GM21825 (cell line): ENCODE measurements at regions not wholly inside any gene's neighbourhood (a gene's known extent, or its start where the extent isn't known, plus 50 kb on each side); places are given as distances from the start of the nearest gene placed in this dataset.
"Not testable (repeated sequence)": the region's sequence is repeated elsewhere in the genome, so short reads cannot be mapped to it uniquely, and the experiment has no call there.

ENCODE experiments used
- ATAC-seq: cut with Tn5 transposase; IDR thresholded peaks from one replicate; pipeline ENCODE4 v1.9.1; 2021; ENCODE audit warnings: mild to moderate bottlenecking, moderate library complexity; ENCODE audit not compliant: unreplicated experiment

DNA sequence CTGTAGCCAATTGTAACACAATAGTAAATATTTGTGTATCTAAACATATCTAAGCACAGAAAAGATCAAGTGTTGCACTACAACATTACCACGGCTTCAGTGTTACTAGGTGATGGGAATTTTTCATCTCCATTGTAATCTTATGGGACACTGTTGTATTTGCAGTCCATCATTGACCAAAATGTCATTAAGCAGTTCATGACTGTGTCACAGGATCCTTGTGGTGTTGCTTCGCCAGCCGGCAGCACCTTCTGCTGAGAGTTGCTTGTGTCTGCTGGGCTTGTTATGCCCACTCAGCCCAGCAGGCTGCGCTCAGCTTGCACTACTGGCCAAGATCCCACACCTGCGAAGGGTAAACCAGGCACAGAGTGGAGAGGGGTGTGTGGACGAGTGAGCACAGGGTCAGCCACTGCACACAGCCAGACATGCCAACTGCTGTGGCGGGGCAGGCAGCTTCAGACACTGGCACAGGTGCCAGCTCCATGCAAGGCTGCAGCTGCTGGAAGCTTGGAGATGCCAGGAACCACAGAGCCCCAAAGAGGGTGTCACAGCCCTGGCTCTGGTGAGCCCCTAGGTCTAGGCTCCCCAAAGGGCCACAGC, 273.7 kb downstream of the CETN3 start:
- no peak for ATAC-seq

DNA sequence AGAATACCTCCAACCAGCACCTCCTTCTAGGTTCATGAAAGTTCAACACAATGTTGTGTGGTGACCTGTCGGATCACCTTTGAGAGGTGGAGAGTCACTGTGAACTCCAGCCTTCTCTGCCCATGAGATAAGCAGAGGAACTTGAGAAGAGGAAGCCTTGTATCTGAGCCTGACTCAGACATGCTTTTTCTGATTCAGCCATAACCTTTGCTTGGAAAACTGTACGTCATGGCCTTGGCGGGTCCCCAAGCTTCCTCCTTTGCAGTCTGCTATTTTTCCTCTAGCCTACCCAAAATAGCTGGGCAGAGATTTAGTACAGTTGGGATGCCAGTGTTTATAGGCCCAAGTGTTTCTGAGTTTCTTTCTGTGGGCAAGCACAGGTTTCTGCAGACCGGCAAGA, 274.7 kb downstream of the CETN3 start:
- ATAC-seq, result no peak

DNA sequence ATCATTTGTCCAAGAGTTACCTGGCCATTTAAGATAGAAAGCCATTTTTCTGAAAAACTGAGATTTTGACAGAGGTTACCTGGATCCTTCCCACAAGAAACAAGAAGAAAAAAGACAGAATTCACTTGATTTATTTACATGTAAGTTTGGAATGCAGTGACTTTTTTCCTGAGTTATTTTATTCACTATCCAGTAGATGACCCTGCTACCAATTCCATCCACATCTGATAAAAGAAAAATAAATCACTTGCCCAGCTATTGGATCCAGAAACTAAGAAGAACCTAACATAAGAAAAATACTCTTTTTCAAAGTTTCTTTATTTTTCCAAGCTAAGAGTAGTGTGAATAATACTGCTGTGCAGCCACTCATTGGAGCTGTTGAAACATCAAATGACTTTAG, 275.2 kb downstream of the CETN3 start:
- ATAC-seq, result no peak

DNA sequence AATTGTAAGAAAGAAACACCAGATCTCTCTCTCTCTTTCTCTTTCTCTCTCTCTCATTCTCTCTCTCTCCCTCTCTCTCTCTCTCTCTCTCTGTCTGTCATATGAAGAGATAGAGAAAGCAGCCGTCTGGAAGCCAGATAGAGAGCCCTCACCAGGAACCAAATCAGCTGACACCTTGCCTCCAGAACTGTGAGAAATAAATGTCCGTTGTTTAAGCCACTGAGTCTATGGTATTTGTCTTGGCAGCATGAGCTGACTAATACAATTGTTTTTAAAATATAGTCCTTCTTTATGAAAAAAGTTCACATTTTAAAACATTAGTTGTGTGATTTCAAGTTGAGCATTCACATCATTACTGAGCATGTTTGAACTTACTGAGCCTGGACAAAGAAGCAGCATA, 275.6 kb downstream of the CETN3 start:
- no peak for ATAC-seq

DNA sequence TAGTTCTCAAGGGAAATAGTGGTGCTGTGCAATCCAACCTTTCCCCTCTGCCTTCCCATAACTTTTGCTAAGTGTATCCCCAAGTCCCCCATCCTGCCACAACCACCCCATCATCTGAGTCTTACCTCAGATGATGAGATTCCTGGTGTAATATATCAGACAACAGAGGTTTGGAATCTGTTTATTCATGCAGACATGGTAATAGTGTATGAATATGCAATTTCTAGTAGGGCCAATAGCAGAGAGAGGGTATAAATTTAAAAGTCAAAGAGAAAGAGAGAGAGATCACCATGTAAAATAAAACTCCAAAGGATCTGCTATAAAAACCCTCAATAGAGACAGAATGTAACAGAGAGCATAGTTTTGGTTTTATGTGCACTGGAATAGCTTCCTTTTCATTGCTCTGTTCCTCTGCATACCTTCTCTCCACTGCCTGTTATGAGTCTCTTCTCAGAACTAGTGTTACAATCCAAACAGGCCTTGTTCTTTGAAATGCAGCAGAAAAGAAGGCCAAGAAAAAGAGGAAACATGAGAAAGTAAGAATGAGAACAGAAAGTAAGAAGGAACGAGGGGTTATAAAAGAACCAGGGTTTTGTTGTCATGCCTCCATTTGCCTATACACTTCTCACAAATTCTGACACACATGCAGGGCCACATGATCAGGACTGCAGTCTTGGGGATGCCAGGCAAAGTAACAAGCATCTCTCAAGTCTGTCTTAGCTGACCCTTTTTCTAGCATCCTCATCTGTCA, 278.0 kb downstream of the CETN3 start:
- ATAC-seq, result peak; percentile 76

DNA sequence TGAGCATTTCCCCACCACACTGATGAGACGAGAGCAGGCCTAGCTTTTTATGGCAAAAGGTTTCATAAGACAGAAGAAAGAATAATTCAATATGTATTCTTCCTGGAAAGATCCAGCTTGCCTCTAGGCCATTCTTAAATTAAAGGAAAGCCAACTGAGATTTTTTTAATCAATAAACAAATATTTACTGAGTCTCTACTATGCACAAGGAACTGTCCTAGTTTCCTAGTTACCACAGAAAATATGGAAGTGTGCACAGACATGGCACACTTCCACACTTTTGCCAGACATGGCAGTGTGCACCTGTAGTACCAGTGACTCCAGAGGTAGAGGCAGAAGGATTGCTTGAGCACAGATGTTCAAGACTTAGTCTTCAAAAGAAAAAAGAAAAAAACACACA, 281.0 kb downstream of the CETN3 start:
- no peak for ATAC-seq

DNA sequence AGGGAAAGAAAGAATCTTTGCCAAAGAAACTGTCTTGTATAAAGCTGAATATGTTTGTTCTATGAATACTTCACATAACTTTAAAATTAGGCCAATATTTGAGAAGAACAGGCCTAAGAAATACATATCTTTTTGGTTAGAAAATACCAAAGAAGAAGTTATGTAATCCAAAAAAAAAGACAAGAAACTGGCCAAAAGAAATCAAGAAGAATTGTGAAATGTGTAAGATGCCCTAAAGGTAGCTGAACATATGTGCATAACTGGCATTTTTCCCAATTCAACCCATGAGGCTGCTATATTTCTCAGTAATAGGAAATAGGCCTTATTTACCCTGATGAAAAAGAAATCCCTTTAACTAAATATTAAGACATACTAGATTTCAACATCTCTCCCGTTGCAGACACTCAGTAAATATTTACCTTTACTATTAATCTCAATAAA, 290.0 kb downstream of the CETN3 start:
- ATAC-seq, result no peak

DNA sequence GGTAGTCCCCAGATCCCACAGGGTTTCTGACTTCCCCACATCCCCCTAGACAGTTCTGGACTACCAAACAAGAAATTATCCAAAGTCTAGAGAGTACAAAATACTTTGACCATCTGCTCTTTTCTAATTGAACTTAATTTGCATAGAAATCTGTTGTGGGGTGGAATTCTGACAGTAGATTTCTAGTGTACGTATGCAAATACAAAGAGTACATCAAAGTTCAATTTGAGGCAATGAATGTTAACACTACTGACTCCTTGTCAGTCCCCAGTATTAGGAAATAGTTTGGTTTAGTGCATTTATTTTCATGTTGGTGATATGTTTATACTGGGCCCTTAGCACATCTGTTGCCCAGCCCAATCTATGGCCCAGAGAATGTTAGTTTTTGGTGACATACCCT, 292.6 kb downstream of the CETN3 start:
- no peak for ATAC-seq

DNA sequence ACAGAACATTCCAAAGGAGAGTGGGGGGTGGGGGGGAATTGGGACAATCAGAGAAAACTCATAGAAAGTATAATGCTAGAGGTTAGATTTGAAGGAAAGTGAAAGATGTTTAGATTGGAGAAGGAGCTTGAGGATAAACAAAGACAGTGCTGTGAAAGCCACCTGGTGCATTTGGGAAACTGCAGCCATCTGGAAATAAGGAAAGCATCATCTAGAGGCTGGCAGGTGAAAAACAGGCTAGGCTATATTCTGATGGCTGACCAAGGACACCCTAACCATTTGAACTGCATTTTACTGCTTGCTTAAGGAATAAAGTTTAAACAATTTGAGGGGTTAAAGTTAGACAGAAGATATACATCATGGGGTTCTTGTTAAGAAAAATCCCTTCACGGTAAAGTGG, 296.4 kb downstream of the CETN3 start:
- no peak for ATAC-seq

DNA sequence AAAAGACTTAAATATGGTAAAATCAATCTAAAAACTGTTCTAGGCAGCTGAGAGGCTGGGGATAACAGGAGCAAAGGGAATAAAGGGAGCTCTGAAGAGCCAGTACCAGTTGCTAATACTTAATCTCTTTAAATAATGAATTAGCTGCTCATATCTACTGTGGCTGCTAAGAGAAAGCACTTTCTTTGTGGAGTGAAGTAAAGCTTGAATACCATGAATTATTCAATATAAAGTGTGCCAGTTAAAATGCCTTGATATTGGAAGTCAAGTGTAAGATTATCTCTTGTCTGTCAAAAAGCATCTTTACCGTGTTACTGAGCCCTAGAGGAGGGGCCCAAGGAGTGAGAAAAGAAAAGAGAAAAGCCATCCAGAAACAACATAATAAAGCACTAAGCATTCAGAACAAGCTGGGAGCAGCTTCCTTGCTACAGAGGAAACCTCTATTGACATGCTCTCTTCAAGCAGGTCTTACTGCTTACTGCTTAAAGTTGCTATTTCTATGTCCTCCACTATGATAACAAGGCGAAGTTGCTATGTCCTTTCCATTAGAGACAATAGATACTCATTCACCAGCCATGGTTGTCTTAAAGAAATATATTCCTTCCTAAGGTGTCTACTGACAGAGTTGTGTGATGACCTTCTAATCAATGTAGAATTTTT, 297.4 kb downstream of the CETN3 start:
- no peak for ATAC-seq

DNA sequence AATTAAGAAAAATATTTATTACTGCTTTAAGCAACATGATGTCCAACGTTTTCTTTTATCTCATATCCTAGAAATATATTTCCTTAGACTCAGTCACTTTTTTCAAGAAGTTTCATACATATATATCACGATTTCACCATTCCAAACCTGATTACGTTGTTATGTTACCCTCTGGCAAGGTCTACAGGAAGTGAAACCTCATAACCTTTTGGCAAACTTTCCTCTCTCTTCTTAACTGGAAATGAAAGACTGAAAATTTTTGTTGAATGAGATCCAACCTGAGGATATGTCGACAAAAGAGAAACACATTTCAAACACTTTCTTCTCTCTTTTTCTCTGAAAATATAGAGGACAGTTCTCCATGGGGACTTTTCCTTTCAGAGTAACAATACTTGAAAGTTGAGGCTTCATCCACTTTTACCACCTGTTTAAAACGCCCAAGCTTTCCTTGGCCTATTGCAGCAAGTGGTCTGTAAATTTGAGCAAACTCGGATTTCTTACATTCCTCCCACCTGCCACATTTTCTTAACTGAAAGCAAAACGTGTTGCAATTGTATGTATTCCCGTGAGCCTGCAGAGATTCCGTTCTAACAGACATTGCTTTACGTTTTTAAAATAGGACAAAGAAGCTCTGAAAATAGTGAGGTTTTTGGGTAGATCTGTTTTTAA, 298.1 kb downstream of the CETN3 start:
- ATAC-seq, result no peak

DNA sequence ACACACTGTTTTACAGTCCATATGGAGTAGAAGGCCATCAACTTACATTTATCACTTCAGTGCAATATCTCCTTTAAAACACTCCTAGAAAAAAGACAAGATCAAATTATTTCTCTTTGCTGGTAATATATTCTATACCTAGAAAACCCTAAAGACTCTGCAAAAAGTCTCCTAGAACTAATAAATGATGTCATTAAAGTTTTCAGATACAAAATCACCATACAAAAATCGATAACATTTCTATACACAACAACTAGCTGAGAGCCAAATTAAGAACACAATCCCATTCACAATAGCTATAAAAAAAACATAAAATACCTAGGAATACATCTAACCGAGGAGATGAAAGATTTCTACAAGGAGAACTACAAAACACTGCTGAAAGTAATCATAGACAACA, 300.3 kb downstream of the CETN3 start:
- no peak for ATAC-seq

DNA sequence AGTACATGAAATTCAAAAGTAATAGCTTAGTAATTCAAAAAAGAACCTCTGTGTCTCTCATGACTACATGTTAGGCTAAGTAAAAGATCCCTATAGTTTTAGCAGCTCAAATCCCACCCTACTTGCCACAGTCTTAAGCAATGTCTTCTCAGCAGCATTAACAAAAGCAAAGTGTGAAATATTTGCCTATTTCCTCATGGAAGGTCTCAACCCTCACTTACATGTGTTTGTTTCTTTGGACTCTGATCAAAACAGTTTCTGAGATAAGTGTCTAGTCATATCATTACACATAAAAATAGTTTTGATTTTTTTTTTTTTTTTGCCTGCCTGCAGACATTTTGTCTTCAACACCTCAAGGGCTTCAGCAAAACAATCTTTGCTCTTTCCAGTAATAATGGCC, 310.5 kb downstream of the CETN3 start:
- no peak for ATAC-seq

DNA sequence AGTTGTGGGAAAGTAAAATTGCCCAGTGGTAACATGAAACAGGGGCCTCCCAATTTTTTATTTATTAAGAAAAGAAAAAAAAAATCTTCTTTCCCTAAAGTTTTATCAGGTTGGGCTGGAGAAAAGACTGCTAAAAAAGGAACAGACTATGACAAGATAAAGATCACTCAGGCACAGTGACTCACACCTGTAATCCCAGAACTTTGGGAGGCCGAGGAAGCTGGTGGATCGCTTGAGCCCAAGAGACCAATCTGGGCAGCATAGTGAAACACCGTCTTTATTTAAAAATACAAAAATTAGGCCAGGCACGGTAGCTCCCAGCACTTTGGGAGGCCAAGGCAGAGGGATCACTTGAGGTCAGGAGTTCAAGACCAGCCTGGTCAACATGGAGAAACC, 312.5 kb downstream of the CETN3 start:
- ATAC-seq, result no peak

DNA sequence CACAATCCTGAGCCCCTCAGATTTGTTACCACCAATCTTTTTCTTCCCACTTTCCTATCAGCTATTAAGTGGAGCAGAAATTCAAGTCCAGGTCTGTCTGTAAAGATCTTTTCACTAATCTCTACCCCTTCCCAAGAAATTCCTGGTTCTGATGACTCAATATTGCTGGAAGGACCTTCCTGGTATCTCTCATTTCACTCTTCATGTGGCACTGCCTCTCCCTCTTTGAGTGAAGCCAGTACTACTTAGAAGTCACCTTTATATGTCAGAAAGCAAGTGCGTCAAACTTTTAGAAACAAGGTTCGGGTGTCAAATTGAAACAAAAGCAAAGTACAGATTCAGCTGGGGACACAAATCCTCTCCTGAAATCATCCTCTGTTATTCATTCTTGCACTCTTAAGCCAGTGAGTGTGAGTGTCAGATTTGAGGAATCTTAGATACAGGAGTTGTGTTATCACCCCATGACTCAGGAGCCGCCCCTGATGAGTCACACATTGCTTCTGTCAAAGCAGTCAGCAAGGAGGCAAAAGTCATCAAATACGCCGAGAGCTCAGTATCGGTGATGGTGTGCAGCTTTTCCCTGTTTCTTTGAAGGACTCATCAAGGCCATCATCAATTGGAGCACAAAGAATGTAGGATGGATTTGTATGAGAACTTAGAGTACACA, 313.0 kb downstream of the CETN3 start:
- ATAC-seq, result no peak

DNA sequence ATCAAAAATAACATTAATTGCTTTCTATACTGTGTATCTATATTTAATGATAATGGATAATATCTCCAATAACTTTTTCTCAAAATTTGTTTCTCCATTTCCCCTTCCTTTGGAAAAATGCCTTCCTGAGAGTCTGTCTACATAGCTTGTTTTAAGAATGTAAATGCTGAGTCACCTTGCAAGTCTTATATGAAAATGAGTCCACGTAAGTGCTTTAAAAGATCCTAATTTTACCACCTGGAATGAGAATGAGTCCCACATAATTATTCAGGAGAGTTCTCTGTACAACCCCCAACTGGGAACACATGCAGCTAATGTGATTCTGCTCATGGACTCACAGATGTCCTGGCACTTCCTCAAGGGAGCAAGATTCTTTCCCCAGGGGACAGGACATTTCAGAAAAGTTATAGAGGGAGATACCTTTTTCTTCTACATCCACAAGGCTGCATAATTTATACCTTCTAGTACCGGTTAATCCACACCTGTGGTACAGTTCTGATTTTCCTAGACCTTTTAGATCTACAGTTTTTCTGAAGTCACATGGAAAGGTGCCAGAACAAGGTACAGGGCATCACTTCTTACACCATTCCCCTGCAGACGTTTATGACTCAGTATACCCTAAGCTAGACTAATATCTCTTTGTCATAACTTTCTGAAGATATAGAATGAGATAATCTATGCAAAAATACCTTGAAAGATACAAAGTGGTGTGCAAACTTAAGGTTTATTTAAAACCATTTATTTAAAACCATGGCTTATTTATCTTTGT, 314.1 kb downstream of the CETN3 start:
- no peak for ATAC-seq

DNA sequence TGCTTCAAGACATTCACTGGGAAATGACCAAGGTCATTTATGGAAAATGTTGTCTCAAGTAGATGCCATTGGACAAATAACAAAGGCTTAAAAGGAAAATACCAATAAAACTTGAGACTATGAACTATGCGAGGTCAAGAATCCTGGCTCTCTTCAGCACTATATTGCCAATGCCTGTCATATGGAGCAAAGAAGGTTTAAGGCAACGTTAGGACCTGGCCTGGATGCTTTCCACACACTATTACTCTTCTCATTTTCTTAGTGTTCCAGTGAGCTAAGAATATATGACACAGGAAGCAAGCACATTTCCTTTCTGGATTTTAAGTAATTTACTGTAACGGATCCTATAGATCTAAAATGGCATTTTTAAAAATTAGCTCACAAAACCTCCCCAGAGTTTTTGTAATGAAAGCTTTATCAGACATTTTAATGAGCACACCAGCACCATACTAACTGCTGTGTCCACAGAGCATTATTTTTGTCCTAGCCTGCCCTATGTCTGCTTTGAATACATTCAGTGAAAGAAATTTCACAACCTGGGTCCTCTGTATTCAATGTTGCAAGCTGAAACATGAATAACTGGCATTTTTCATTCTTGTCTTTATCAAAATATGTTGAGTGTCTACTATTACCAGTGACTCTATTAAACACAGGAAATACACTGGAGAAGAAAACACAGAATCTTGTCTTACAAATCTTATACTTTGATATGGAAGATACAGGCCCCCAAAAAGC, 315.6 kb downstream of the CETN3 start:
- no peak for ATAC-seq

DNA sequence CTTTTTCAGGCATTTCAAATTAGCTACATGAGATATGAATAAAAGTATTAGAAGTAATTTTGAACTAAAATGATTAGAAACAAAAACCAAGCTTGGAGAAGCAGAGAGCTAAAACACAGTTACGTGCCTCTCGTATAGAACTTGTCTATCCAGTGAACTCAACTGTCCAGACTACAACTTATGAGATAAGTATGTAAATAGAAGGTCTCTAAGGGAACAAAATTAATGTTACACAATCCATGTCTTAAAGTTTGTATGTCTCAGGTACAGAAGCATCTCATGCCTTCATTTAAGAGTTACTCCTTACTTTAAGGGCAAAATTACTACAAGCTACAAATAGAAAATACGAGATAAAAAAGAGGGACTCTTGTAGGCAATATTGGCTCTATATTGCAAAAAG, 316.8 kb downstream of the CETN3 start:
- no peak for ATAC-seq

DNA sequence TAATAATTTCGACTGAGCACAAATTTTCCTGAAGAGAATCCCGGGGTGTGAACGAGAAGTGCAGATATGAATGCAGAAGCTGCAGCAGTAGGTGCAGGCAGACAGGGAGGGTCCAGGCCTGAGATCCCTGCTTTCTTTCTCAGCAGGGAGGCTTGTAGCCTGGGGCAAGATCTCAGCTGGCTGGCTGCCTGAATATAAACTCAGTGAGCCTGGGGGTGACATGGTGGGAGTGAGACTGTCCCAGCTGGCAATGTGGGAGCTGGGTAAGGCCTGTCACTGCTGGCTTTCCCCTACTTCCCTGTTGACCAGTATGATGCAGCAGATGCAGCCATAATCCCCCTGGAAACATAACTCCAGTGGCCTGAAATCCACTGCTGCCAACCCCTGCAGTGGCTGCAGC, 325.2 kb downstream of the CETN3 start:
- ATAC-seq, result no peak

DNA sequence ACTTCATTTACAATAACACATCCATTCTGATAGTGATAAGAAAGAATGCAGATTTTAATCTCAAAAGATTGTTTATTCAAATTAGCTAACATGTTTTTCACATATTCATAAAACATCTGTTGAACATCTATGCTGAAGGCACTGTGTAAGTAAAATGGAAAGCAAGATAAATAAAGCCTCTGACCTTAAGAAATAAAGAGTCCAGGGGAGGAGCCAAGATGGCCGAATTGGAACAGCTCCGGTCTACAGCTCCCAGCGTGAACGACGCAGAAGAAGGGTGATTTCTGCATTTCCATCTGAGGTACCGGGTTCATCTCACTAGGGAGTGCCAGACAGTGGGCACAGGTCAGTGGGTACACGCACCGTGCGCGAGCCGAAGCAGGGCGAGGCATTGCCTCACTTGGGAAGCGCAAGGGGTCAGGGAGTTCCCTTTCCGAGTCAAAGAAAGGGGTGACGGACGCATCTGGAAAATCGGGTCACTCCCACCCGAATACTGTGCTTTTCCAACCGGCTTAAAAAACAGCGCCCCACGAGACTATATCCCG, 336.5 kb downstream of the CETN3 start:
- ATAC-seq, result not testable (repeated sequence)
